ENCODE measurements at regions not wholly inside any gene's neighbourhood (a gene's known extent, or its start where the extent isn't known, plus 50 kb on each side); places are given as distances from the start of the nearest gene placed in this dataset.

GRCh38 chr16:48865520-48865919, 255.5 kb upstream of the N4BP1 start:
- FAIRE-seq (no peak), DNase-seq (ENCODE audit: insufficient read length, low spot score) (no peak)
- TF ChIP-seq TAF1 (IDR thresholded peaks at IDR 0.05; ENCODE audit: low read depth, low read length) (no peak), PAX5 (IDR thresholded peaks at IDR 0.05; ENCODE audit: insufficient read depth, low read length, severe bottlenecking) (no peak), POLR2A (IDR thresholded peaks at IDR 0.05; ENCODE audit: low read depth, low read length) (no peak), SPI1 (IDR thresholded peaks at IDR 0.05; ENCODE audit: low read depth, low read length) (no peak), POU2F2 (IDR thresholded peaks at IDR 0.05; ENCODE audit: low read depth, low read length) (no peak), POLR2AphosphoS5 (IDR thresholded peaks at IDR 0.05; ENCODE audit: low read depth, low read length) (no peak)

- DNase-seq (ENCODE audit: insufficient read length, low spot score) (no peak), FAIRE-seq (no peak)
These were observed 254.1 kb upstream of the N4BP1 start for GRCh38 chr16:48864055-48864454.

GRCh38 chr16:48862087-48862532, 252.1 kb upstream of the N4BP1 start:
- DNase-seq (ENCODE audit: insufficient read length, low spot score), result no peak
- TF ChIP-seq SPI1 (IDR thresholded peaks at IDR 0.05; ENCODE audit: low read depth, low read length) (no peak), TAF1 (IDR thresholded peaks at IDR 0.05; ENCODE audit: low read depth, low read length) (no peak), PAX5 (IDR thresholded peaks at IDR 0.05; ENCODE audit: insufficient read depth, low read length, severe bottlenecking) (no peak), POLR2A (IDR thresholded peaks at IDR 0.05; ENCODE audit: low read depth, low read length) (no peak), POU2F2 (IDR thresholded peaks at IDR 0.05; ENCODE audit: low read depth, low read length) (no peak), POLR2AphosphoS5 (IDR thresholded peaks at IDR 0.05; ENCODE audit: low read depth, low read length) (no peak)
- FAIRE-seq, result no peak

More at GRCh38 chr16:48864055-48864454, 254.1 kb upstream of the N4BP1 start:
- TF ChIP-seq POLR2AphosphoS5 (IDR thresholded peaks at IDR 0.05; ENCODE audit: low read depth, low read length) (no peak), POU2F2 (IDR thresholded peaks at IDR 0.05; ENCODE audit: low read depth, low read length) (no peak), POLR2A (IDR thresholded peaks at IDR 0.05; ENCODE audit: low read depth, low read length) (no peak), SPI1 (IDR thresholded peaks at IDR 0.05; ENCODE audit: low read depth, low read length) (no peak), PAX5 (IDR thresholded peaks at IDR 0.05; ENCODE audit: insufficient read depth, low read length, severe bottlenecking) (no peak), TAF1 (IDR thresholded peaks at IDR 0.05; ENCODE audit: low read depth, low read length) (no peak)

DNA sequence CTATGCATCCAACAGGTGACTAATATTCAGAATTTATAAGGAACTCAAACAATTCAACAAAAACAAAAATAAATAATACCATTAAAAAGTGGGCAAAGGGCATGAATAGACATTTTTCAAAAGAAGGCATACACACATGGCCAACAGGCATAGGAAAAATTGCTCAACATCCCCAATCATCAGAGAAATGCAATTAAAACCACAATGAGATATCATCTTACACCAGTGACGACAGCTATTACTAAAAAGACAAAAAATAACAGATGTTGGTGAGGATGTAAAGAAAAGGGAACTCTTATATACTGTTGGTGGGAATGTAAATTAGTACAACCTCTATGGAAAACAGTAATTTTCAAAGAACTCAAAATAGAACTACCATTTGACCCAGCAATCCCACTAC, 250.4 kb upstream of the N4BP1 start:
- DNase-seq (ENCODE audit: insufficient read length, low spot score) (no peak), FAIRE-seq (no peak)
- TF ChIP-seq PAX5 (IDR thresholded peaks at IDR 0.05; ENCODE audit: insufficient read depth, low read length, severe bottlenecking), result no peak
- no peak for TF ChIP-seq SPI1 (IDR thresholded peaks at IDR 0.05; ENCODE audit: low read depth, low read length)
- no peak for TF ChIP-seq POLR2A (IDR thresholded peaks at IDR 0.05; ENCODE audit: low read depth, low read length)
- TF ChIP-seq POLR2AphosphoS5 (IDR thresholded peaks at IDR 0.05; ENCODE audit: low read depth, low read length), result no peak
- TF ChIP-seq POU2F2 (IDR thresholded peaks at IDR 0.05; ENCODE audit: low read depth, low read length), result no peak
- no peak for TF ChIP-seq TAF1 (IDR thresholded peaks at IDR 0.05; ENCODE audit: low read depth, low read length)

DNA sequence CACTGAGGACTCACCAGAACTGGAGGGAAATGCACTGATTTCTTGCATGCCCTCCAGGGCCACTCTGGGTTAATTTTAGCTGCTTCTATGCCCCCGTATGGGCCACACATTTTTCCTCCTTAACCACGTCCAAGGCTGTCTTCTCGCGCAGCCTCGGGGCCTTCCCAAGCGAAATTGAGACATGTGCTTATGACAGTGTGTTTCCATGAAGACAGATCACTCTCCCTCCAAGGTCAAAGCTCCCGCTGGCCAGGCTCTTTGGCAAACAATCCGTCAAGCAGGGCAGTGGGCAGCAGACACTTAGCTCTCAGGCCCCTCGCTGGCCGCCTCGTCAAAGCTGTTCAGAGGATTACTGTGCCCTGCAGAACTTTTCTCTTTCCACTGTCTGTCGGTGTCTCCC, 243.0 kb upstream of the N4BP1 start:
- TF ChIP-seq POU2F2 (IDR thresholded peaks at IDR 0.05; ENCODE audit: low read depth, low read length), result no peak
- TF ChIP-seq PAX5 (IDR thresholded peaks at IDR 0.05; ENCODE audit: insufficient read depth, low read length, severe bottlenecking), result no peak
- TF ChIP-seq POLR2AphosphoS5 (IDR thresholded peaks at IDR 0.05; ENCODE audit: low read depth, low read length), result no peak
- no peak for TF ChIP-seq SPI1 (IDR thresholded peaks at IDR 0.05; ENCODE audit: low read depth, low read length)
- no peak for TF ChIP-seq TAF1 (IDR thresholded peaks at IDR 0.05; ENCODE audit: low read depth, low read length)
- TF ChIP-seq POLR2A (IDR thresholded peaks at IDR 0.05; ENCODE audit: low read depth, low read length), result no peak
- FAIRE-seq, result no peak
- no peak for DNase-seq (ENCODE audit: insufficient read length, low spot score)

GRCh38 chr16:48852458-48852857, 242.5 kb upstream of the N4BP1 start:
- DNase-seq (ENCODE audit: insufficient read length, low spot score), result no peak
- no peak for FAIRE-seq

DNA sequence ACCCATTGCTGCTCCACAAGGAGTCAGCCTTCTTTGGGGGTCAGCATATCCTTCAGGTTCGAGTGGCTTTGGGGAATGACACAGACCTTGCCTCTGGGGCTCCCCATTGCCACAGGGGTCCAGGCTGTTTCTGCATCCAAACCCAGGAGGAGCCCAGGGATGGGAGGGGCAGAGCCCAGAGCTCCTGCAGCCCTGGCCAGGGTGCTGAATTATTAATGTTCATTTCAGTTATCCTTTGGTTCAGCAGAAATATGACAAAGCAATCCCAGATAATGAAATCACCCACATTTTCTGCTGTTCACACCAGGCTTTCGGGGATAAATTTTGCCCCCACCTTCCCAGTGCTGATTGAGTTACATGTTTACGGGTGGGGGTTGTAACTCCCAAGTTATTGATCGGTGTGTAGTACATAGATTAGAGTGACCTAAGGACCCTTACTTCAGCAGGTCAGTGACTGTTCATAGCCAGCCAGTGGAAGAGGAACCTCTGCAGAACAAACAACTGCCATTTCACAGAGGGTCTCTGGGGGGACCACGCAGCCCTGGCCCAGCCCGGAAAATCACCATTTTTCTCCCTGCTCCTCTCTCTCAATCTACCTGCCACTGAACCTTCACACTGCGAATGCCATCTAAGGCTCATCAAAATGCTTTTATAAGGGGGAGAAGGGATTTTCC, 240.3 kb upstream of the N4BP1 start:
- TF ChIP-seq TAF1 (IDR thresholded peaks at IDR 0.05; ENCODE audit: low read depth, low read length) (no peak), POU2F2 (IDR thresholded peaks at IDR 0.05; ENCODE audit: low read depth, low read length) (no peak), SPI1 (IDR thresholded peaks at IDR 0.05; ENCODE audit: low read depth, low read length) (no peak), POLR2AphosphoS5 (IDR thresholded peaks at IDR 0.05; ENCODE audit: low read depth, low read length) (no peak), PAX5 (IDR thresholded peaks at IDR 0.05; ENCODE audit: insufficient read depth, low read length, severe bottlenecking) (no peak), POLR2A (IDR thresholded peaks at IDR 0.05; ENCODE audit: low read depth, low read length) (no peak)
- DNase-seq (ENCODE audit: insufficient read length, low spot score), result no peak
- FAIRE-seq, result no peak

More at GRCh38 chr16:48852458-48852857, 242.5 kb upstream of the N4BP1 start:
- TF ChIP-seq SPI1 (IDR thresholded peaks at IDR 0.05; ENCODE audit: low read depth, low read length) (no peak), POLR2A (IDR thresholded peaks at IDR 0.05; ENCODE audit: low read depth, low read length) (no peak), POU2F2 (IDR thresholded peaks at IDR 0.05; ENCODE audit: low read depth, low read length) (no peak), TAF1 (IDR thresholded peaks at IDR 0.05; ENCODE audit: low read depth, low read length) (no peak), POLR2AphosphoS5 (IDR thresholded peaks at IDR 0.05; ENCODE audit: low read depth, low read length) (no peak), PAX5 (IDR thresholded peaks at IDR 0.05; ENCODE audit: insufficient read depth, low read length, severe bottlenecking) (no peak)

DNA sequence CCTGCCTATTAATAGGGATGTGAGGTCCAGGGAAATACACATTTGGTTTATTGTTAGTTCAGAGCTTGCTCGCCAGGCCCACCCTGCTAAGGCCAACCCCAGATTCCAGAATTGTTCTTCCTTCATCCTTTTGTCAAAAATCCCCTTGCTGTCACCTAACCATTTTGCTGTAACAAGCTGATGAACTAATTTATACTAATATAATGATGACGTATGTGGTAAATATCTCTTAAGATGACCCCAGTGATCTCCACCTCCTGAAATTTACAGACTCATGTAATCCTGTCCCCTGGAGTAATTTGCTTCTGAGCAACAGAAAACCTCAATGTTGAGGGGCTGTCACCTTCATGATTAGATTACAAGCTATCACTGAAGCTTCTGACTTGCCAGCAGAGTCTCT, 236.3 kb upstream of the N4BP1 start:
- DNase-seq (ENCODE audit: insufficient read length, low spot score) (no peak), FAIRE-seq (no peak)
- TF ChIP-seq SPI1 (IDR thresholded peaks at IDR 0.05; ENCODE audit: low read depth, low read length) (no peak), POU2F2 (IDR thresholded peaks at IDR 0.05; ENCODE audit: low read depth, low read length) (no peak), PAX5 (IDR thresholded peaks at IDR 0.05; ENCODE audit: insufficient read depth, low read length, severe bottlenecking) (no peak), TAF1 (IDR thresholded peaks at IDR 0.05; ENCODE audit: low read depth, low read length) (no peak), POLR2AphosphoS5 (IDR thresholded peaks at IDR 0.05; ENCODE audit: low read depth, low read length) (no peak), POLR2A (IDR thresholded peaks at IDR 0.05; ENCODE audit: low read depth, low read length) (no peak)

DNA sequence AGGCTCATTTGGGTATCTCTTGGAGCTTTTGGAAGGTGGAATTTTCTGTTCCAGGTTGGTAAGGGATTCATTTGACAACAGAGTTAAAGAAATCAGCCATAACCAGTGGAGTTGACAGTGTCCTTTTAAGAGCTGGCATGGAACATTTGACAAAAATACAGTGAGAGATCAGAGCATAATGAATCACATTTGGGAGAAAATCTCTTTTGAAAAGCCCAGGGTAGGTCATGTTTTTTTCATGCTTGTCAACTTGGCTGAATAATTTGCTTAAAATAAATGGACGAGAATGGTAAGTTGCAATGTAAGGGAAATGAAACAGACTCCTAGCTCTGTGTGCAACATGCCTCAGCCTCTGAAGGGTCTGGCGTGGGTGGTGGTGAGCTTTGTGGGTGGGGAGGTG, 235.3 kb upstream of the N4BP1 start:
- no peak for FAIRE-seq
- no peak for TF ChIP-seq POU2F2 (IDR thresholded peaks at IDR 0.05; ENCODE audit: low read depth, low read length)
- no peak for TF ChIP-seq POLR2A (IDR thresholded peaks at IDR 0.05; ENCODE audit: low read depth, low read length)
- TF ChIP-seq SPI1 (IDR thresholded peaks at IDR 0.05; ENCODE audit: low read depth, low read length), result no peak
- no peak for TF ChIP-seq TAF1 (IDR thresholded peaks at IDR 0.05; ENCODE audit: low read depth, low read length)
- TF ChIP-seq PAX5 (IDR thresholded peaks at IDR 0.05; ENCODE audit: insufficient read depth, low read length, severe bottlenecking), result no peak
- no peak for TF ChIP-seq POLR2AphosphoS5 (IDR thresholded peaks at IDR 0.05; ENCODE audit: low read depth, low read length)
- no peak for DNase-seq (ENCODE audit: insufficient read length, low spot score)

All from GM12891 (cell line).